H1 (cell line): ENCODE measurements at regions not wholly inside any gene's neighbourhood (a gene's known extent, or its start where the extent isn't known, plus 50 kb on each side); places are given as distances from the start of the nearest gene placed in this dataset.

ENCODE experiments used
- CTCF ChIP-seq, 3 experiments: IDR thresholded peaks; 1 replicate in 2 of 3; 2 replicates in 1 of 3; pipeline versions ENCODE4 v1.5.1 to v1.6.1; 2011; ENCODE audit warnings: low read length in 3 of 3, mild to moderate bottlenecking in 3 of 3, inconsistent platforms in 2 of 3, low read depth in 1 of 3, moderate library complexity in 1 of 3; ENCODE audit not compliant: insufficient read depth in 1 of 3; ENCODE audit errors: control extremely low read depth in 1 of 3
- ZNF274 ChIP-seq: IDR thresholded peaks from 2 replicates; pipeline ENCODE4 v1.7.0; 2012; ENCODE audit warnings: low read length, borderline replicate concordance; ENCODE audit errors: extremely low read depth

- TF ChIP-seq CTCF (IDR thresholded peaks at IDR 0.05; ENCODE audit: control extremely low read depth in 1 of 3, insufficient read depth in 1 of 3, low read depth in 1 of 3, low read length in 3 of 3), result no peak
- no peak for TF ChIP-seq ZNF274
Observed at GRCh38 chr14:42228611-42229010, 621.9 kb downstream of the LRFN5 start.
